GM19351 (cell line): ENCODE measurements at regions not wholly inside any gene's neighbourhood (a gene's known extent, or its start where the extent isn't known, plus 50 kb on each side); places are given as distances from the start of the nearest gene placed in this dataset.
"Not testable (repeated sequence)": the region's sequence is repeated elsewhere in the genome, so short reads cannot be mapped to it uniquely, and the experiment has no call there.

Experiments
- ATAC-seq: cut with Tn5 transposase; IDR thresholded peaks from one replicate; pipeline ENCODE4 v1.9.1; 2021; ENCODE audit warnings: mild to moderate bottlenecking, moderate library complexity; ENCODE audit not compliant: unreplicated experiment

- ATAC-seq: peak; percentile 68
Observed at GRCh38 chr7:13262929-13263530, 575.6 kb downstream of the ARL4A start.

GRCh38 chr7:13265271-13265670, 577.8 kb downstream of the ARL4A start:
- no peak for ATAC-seq

DNA sequence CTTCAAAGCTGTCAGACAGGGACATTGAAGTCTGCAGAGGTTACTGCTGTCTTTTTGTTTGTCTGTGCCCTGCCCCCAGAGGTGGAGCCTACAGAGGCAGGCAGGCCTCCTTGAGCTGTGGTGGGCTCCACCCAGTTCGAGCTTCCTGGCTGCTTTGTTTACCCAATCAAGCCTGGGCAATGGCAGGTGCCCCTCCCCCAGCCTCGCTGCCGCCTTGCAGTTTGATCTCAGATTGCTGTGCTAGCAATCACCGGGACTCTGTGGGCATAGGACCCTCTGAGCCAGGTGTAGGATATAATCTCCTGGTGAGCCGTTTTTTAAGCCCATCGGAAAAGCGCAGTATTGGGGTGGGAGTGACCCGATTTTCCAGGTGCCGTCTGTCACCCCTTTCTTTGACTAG, 586.8 kb downstream of the ARL4A start:
- not testable (repeated sequence) for ATAC-seq

GRCh38 chr7:13276977-13277376, 589.5 kb downstream of the ARL4A start:
- ATAC-seq: no peak

DNA sequence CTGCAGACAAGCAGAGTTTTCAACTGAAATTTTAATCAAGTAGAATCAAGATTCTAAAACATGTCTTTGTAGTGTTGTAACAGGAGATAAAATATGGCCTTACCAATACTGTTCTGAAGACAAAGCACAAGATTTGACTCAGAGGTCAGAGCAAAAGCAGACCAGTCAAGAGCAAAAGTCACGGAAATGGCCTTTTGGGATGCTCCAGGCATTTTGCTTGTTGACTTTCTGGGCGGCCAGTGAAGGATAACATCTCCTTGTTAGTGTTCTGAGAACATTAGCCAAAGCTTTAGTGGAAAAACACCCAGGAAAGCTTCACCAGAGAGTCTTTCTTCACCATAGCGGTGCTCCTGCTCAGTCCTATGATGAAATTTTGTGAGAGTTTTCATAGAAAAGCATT, 590.6 kb downstream of the ARL4A start:
- ATAC-seq: no peak

DNA sequence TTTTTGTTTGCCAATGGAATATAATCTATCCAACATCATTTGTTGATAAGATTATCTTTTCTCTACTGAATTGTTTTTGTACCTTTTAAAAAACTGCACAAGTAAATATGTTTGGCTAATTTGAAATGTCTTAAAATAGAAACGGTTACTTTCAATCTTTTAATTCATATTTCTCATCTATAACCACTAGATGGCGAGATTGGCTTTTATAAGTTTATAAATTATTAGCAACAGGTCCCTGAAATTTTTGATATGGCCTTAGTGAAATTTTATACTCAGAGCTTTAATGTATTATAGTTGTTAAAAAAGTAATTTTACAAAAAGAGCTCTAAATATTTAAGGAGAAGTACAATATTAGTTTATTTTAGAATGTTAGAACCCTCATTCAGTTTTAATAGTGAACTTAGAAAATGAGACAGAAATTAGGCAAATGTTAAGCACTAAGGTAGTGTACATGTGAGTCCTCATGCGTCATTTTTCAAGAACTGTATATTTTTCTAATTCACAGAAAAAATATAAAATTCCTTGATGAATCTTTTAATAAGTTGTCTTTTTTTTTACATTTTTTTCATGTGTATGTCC, 592.5 kb downstream of the ARL4A start:
- no peak for ATAC-seq

DNA sequence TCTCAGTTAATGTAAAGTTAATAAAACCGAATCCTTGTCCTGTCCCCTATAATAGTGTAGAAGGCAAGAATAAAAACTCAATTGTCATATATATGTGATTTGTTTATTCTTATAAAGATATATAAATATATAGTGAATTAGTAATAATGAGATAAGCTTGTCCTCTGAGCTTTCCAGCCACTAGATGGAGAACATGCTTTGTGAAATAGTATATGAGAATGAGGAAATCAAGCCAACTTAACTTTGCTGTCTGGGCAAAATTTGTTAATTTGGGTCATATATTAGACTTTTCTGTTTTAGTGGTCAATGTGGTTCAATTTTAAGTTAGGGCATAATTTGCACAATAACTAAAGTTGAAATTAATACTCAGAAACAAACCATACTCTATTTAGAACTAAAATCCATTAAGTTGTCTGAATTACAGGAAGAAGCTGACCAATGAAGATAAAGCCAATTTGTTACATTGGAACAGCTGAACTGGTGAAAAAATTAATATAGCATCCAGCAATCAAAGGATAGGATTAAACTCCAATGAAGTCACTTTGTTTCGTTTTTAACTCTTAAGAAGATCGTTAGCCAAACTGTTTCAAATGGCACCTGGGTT, 595.0 kb downstream of the ARL4A start:
- no peak for ATAC-seq

- no peak for ATAC-seq
Observed at GRCh38 chr7:13286916-13287315, 599.5 kb downstream of the ARL4A start.

DNA sequence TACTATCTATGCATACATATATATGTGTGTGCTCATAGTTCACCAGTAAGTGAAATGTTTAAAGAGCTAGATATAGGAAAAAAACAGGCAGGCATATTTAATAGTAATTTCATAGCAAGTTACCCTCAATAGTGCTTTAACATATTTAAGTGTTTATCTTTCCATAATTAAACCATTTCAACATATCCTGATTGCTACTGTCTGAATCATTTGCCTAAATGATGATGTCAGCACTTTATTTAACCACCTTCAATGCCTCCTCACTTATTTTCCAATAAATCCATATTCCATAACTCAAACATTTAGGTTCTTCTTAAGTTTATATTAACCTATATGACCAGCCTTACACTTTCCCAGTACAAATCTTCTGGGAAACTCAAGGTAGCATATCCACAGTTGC, 601.1 kb downstream of the ARL4A start:
- ATAC-seq: no peak

DNA sequence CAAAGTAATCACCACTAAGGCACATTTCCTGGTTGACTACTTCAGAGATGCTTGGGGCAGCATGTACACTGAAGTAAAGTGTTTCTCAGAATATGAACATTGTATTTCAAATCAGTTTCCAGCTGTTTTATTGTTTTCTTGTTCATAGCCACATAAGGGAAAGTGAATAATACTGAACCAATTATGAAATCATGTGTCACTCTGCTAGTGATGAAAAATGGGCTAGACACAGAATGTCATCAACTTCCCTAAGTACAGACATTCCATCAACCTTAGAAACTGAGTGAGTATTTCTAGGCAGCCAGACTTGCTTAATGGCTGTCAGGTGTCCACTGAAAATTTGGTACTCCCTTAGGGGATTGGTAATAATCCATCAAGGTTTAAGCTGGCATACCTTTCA, 603.5 kb downstream of the ARL4A start:
- no peak for ATAC-seq

DNA sequence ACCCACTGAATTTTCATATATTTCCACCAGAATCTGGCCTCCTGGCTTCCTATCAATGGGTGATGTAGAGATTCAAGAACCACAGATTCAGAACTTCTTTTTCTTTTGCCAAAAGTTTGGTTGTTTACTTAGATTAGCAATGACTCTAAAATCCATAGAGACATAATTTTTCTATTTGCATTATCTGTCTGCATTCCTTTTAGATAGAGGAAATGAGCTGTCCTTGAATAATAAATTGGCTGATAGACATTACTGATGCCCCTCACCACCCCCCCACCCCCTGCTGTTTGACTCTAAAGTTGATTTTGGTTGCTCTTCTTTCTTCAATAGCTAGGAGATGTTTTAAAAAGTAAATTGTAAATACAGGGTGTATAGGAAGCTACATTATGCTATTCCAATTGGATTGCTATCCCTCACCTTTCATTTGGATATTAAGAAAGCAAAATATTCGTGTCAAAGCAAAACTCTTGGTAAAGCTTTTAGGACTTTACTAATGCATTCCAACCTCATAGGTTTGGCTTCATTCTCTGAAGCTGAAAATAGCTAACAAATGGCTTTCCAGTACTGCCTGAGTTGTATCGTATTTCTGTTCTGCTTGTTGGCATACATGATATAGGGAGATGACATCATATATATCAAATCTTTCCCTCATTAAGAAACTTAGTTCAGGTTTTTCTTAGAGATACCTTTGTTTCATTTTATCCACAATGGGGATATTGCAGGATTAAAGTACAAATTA, 606.0 kb downstream of the ARL4A start:
- no peak for ATAC-seq

GRCh38 chr7:13307040-13307439, 619.6 kb downstream of the ARL4A start:
- ATAC-seq: no peak

DNA sequence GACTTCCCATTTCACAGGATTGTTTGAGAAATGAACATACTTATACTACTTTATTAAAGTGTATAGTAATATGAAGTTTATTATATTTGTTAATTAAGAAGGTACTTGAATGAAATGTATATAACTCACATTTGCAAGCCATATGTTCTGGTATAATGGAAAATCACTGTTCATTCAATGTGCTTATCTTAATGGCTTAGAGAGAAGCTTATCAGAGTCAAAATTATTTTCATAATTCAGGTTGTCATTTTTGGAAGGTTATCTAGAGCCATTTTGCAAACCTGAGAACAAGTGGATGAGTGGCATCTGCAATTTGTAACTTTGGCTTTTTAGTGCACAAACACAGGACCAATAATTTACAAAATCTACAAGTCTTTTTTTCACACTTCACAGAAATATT, 621.0 kb downstream of the ARL4A start:
- no peak for ATAC-seq

DNA sequence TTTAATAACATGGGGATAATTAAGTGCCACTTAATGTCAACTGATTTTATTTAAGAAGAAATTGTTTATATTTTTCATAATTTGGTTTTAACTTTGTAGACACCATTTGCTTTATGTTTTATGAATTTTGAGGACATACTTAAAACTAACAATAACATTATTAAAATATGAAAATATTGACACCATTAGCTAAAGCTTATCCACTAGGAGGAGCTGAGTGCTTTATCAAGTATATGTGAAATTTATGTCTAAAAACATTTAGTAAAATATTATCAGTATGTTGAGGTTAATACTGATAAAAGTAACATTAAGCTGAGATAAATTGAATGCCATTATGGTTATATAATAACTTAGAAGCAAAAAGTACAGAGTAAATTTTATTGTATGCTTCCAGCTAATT, 622.1 kb downstream of the ARL4A start:
- no peak for ATAC-seq

DNA sequence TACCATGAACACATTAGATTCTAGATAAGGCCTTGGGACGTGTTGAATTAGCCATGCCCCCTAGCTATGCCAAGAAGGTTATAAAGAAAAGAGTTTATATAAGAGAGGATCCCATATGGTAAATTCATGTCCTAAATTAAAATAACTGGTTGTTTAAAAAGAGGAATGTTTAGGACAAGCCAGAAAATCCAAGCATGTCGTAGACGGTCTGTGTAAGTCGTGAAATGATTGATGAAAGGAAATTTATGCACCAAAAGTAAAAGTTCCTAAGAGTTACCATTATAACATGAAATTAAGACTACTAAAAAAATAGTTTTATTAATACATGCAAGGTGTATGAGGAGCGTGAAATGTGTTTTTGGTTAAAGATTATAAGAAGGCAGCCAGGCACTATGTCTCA, 624.9 kb downstream of the ARL4A start:
- ATAC-seq: no peak

DNA sequence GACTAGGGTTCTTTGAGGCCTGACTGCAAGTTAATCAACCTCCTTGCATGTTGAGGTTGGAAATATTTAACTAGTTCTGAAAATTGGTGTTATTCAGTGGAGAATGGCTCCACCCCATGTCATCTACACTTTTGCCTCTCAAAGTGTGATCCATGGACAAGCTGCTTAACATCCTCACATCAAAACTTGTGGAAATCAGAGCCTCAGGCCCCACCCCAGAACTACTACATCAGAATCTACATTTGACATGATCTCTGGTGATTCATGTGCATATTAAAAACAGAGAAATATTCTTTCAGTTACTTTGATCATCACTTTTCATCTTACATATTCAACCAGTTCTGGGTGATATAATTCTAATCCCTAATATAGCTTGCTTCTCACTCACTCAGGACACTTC, 632.9 kb downstream of the ARL4A start:
- ATAC-seq: no peak

- ATAC-seq: no peak
Observed at GRCh38 chr7:13321316-13321715, 633.9 kb downstream of the ARL4A start.

GRCh38 chr7:13322126-13322525, 634.7 kb downstream of the ARL4A start:
- ATAC-seq: no peak

GRCh38 chr7:13327669-13328068, 640.2 kb downstream of the ARL4A start:
- no peak for ATAC-seq

- ATAC-seq: no peak
Observed at GRCh38 chr7:13333371-13333770, 645.9 kb downstream of the ARL4A start.

GRCh38 chr7:13336227-13336626, 648.8 kb downstream of the ARL4A start:
- ATAC-seq: no peak

GRCh38 chr7:13352677-13353076, 636.8 kb downstream of the ETV1 start:
- no peak for ATAC-seq
